LoVo (cell line): ENCODE measurements at regions not wholly inside any gene's neighbourhood (a gene's known extent, or its start where the extent isn't known, plus 50 kb on each side); places are given as distances from the start of the nearest gene placed in this dataset.
A peak's percentile ranks its signal among the peaks of the same experiment; 100 is the strongest.

Experiments
- DNase-seq: peaks from one replicate; pipeline ENCODE4 v3.0.0-alpha.2; 2016; ENCODE audit warnings: low spot score

GRCh38 chr17:17398188-17398942 is 78.4 kb upstream of the MED9 start:
- no peak for DNase-seq

GRCh38 chr17:17398943-17399926 is 77.6 kb upstream of the MED9 start:
- no peak for DNase-seq

- no peak for DNase-seq
These were observed 76.7 kb upstream of the MED9 start for GRCh38 chr17:17400070-17400469.

DNA sequence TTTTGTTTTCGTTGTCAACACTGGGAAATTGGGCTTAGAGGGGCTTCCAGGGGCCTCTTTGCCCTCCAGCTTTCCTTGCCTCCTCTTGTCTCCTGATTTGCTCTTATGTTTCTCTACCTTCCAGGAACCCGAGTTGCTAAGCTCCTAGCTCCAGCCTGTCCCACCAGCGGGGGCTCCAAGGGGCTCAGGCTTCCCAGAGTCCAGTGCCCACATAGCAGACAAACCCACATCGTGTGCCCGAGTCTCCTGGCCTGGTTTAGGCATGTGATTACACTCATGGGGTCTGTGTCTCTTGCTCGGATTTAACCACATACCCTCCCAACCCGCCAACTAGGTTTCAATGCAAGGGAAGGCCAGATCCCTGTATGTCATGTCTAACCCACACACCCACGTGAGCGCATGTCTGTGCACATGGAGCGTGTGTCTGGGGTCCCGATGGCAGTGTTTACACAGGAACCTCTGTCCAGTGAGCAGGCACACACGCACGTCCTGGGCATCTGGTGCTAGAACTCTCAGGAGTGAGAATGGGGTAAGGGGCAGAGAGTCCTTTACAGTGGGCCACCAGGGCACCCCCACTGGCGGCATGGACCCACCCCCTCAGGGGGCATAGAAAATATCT is 76.1 kb upstream of the MED9 start:
- DNase-seq = no peak

- DNase-seq = no peak
These were observed 75.5 kb upstream of the MED9 start for GRCh38 chr17:17401271-17401781.

DNA sequence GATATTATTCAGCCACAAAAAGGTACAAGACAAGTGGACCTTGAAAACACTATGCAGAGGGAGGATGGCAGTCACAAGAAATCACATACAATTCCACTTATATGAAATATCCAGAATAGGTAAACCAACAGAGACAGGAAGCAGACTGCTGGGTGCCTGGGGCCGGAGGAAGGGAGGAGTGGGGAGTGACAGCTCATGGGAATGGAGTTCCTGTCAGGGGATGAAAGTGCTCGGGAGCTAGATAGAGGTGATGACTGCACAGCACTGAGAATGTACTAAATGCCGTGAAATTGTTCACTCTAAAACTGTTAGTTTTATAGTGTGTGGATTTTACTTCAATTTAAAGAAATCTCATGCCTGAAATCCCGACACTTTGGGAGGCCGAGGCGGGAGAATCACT is 74.2 kb upstream of the MED9 start:
- DNase-seq = no peak

DNA sequence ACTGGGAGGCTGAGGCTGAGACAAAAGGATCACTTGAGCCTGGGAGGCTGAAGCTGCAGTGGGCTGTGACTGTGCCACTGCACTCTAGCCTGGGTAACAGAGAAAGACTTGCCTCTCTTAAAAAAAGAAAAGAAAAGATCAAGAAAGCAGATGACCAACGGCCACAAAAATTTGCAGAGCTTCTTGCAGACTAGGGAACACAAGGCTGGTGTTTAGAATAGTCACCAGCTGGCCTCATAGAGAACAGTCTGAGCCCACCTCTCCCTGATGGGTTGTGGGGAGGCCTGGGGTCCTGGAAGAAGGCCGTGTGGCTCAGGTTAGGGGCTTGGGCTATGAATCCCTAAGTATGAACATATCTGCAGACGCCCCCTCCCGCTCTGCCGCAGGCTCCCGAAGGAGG is 73.7 kb upstream of the MED9 start:
- no peak for DNase-seq

GRCh38 chr17:17403899-17404576 is 72.8 kb upstream of the MED9 start:
- DNase-seq = no peak

GRCh38 chr17:17405673-17406072 is 71.1 kb upstream of the MED9 start:
- DNase-seq = no peak

GRCh38 chr17:17406225-17406624 is 70.6 kb upstream of the MED9 start:
- no peak for DNase-seq

- DNase-seq = no peak
These were observed 68.5 kb upstream of the MED9 start for GRCh38 chr17:17408236-17408794.

DNA sequence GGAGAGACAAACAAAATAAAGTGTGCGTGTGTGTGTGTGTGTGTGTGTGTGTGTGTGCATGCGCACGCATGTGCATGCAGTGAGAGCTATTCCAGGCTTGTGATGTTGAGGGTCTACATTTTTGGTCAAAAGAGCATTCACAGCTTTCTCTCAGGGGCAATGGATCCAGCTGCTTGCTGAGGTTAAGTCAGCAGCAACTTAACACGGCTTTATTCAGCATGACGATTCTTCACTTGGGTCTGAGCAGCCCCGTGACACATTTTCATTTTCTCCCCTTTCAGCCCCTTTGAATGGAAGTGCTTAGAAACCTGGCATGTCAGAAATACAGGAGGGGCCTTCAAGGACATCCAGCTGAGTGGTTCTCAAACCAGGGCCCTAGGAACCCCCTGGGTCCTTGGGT is 66.4 kb upstream of the MED9 start:
- DNase-seq = no peak

DNA sequence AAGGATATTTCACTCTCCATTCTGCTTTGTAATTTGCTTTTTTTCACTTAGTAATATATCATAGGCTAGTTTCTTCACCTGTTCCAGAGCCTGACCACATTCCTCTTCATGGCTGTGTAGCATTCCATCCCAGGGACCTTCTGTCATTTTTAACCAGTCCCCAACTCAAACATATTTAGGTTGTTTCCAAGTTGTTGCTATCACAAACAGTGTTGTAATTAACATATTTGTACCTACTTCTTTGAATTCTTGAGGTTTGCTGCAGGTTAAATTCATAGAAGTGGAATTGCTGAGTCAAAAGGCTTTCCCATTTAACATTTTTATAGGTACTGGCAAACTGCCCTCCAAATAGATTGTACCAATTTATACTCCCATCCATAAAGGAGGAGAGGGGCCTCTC is 65.1 kb upstream of the MED9 start:
- peak; percentile 10 for DNase-seq

- DNase-seq = no peak
These were observed 64.5 kb upstream of the MED9 start for GRCh38 chr17:17412326-17412725.

GRCh38 chr17:17413215-17413792 is 63.5 kb upstream of the MED9 start:
- DNase-seq = no peak

DNA sequence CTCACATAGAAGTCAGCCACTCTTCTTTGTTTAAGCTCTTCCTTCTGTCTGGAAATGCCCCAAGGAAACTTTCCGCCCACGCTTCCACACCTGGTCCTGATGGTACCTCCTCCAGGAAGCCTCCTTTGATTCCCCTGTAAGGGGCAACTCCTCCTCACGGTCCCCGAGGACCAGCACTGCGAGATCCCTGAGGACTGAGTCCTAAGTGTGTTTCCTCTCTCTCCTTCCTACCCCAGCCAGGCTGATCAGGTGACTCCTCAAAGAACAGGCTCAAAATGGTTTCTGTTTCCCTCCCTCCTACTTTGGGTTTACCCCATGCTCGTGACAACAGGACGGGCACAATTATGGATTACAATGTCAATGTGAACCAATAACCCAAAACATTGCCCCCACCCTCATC is 63.0 kb upstream of the MED9 start:
- DNase-seq = no peak

GRCh38 chr17:17414341-17414805 is 62.4 kb upstream of the MED9 start:
- DNase-seq = no peak

GRCh38 chr17:17415006-17415405 is 61.8 kb upstream of the MED9 start:
- no peak for DNase-seq

DNA sequence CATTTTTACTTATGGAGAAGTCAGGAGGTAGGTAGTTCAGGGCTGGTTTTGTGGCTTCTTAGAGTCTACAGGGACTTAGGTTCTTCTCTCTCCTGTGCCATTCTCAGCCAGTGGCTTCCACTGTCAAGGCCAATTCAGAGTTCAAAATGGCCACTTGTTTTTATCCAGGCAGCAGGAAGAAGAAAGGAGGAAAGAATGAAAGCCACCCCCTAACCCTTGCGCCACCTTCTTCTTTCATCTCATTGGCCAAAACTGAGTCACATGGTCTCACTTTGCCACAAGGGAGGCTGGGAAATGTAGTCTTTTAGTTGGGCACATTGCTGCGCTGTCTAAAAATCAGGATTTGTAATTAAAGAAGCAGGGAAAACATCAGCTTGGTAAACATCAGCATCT is 60.8 kb upstream of the MED9 start:
- DNase-seq = no peak

- DNase-seq = no peak
These were observed 60.1 kb upstream of the MED9 start for GRCh38 chr17:17416400-17417360.
